ENCODE measurements at regions not wholly inside any gene's neighbourhood (a gene's known extent, or its start where the extent isn't known, plus 50 kb on each side); places are given as distances from the start of the nearest gene placed in this dataset.

DNA sequence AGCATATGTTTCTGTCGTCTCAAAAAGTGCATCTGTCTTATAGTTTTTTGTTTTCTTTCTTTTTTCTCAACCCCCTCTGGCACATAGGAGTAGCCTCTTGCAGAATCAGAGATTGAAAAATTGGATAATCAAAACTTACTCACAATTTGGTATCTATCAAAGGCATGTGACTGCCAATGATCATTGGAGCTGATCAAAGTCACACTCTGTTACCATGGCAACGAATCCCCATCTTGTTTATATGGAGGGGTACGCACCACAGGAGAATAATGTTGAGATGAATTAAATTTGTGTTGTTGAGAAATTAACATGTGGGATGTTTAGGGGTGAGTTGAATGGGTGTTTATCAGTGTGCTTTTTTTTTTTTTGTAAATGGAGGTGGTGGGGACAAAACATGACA, 458.3 kb upstream of the FANCL start:
- no peak for FAIRE-seq
- Histone ChIP-seq H4K5ac (ENCODE audit: insufficient read length, low read depth, low read length) (no peak overlapping the region), H3K27ac (ENCODE audit: low read depth, low read length) (no peak overlapping the region), H3K36me3 (ENCODE audit: control insufficient read depth in 2 of 4, insufficient read depth in 4 of 4, low read length in 3 of 4) (no peaks in the 10 kb centered on the region), H3K79me2 (ENCODE audit: control insufficient read depth in 1 of 2, insufficient read depth in 2 of 2, low read length in 2 of 2) (no peaks in the 10 kb centered on the region), H3K9ac (replicated peaks in 1 of 4; ENCODE audit: extremely low read depth in 1 of 4, low read depth in 3 of 4, low read length in 3 of 4) (no peak overlapping the region), H3K4me2 (ENCODE audit: insufficient read depth in 1 of 2, low read depth in 2 of 2, low read length in 2 of 2) (no peak overlapping the region), H3K23ac (ENCODE audit: insufficient read length) (no peak overlapping the region), H3K4me3 (ENCODE audit: extremely low read depth in 1 of 4, insufficient read depth in 2 of 4, low read depth in 3 of 4, low read length in 4 of 4) (no peak overlapping the region), H4K8ac (ENCODE audit: extremely low read depth, insufficient read depth, low read length) (no peak overlapping the region), H4K91ac (replicated peaks; ENCODE audit: insufficient read length, low read length) (no peak overlapping the region), H3K9me3 (ENCODE audit: insufficient read depth in 2 of 2, low read depth in 1 of 2, low read length in 1 of 2) (no peaks in the 10 kb centered on the region), H2BK5ac (ENCODE audit: low read depth, low read length) (no peak overlapping the region), H3K4me1 (replicated peaks in 1 of 4; ENCODE audit: control insufficient read depth in 3 of 4, insufficient read depth in 4 of 4, low read length in 3 of 4) (peaks cover 0 to 4% (median 0%) of the 10 kb centered on the region in 4 experiments; a peak in 1 of 7 replicates), H2BK120ac (replicated peaks; ENCODE audit: low read depth, low read length) (no peak overlapping the region), H4K20me1 (replicated peaks in 1 of 2; ENCODE audit: control insufficient read depth in 1 of 2, insufficient read depth in 2 of 2, low read length in 2 of 2) (no peaks in the 10 kb centered on the region), H2BK12ac (ENCODE audit: low read depth, low read length) (no peak overlapping the region), H3K27me3 (replicated peaks in 1 of 4; ENCODE audit: control insufficient read depth in 3 of 4, extremely low read depth in 1 of 4, insufficient read depth in 3 of 4, low read length in 3 of 4) (no peaks in the 10 kb centered on the region), H3K4ac (replicated peaks; ENCODE audit: insufficient read length, low read depth, low read length) (no peak overlapping the region), H3K79me1 (ENCODE audit: low read depth, low read length) (no peaks in the 10 kb centered on the region), H2BK15ac (ENCODE audit: low read length) (no peak overlapping the region), H2BK20ac (ENCODE audit: low read length) (no peak overlapping the region), H3K23me2 (ENCODE audit: low read depth, low read length) (peaks cover 2% of the 10 kb centered on the region; the same call in 1 of the 2 replicates), H2AFZ (ENCODE audit: low read length) (no peak overlapping the region), H2AK5ac (ENCODE audit: low read depth, low read length) (no peak overlapping the region), H3K56ac (replicated peaks; ENCODE audit: insufficient read length, low read depth, low read length) (no peak overlapping the region), H3K14ac (ENCODE audit: insufficient read length) (no peak overlapping the region), H3K18ac (ENCODE audit: extremely low read depth, low read length) (no peak overlapping the region)
- ChIA-PET CTCF (ENCODE audit: partially characterized antibody) (interaction anchor here (1.2 to 1.7 kb wide), 2 partner anchors 9 to 10 kb away, joined by 4 to 9 read pairs; no protein-coding TSS in a partner anchor), POLR2A (ENCODE audit: partially characterized antibody) (no interaction called here)
- DNase-seq (ENCODE audit: low read depth in 1 of 2, low spot score in 2 of 2) = no peak
- TF ChIP-seq RNF2 (IDR thresholded peaks at IDR 0.05; ENCODE audit: borderline replicate concordance, low read depth, low read length, missing control alignments, poor library complexity, severe bottlenecking) = no peak
- TF ChIP-seq HDAC2 (IDR thresholded peaks at IDR 0.05; ENCODE audit: borderline replicate concordance in 1 of 2, low read depth in 2 of 2, low read length in 2 of 2) = no peak
- no peak for TF ChIP-seq YY1 (IDR thresholded peaks at IDR 0.05; ENCODE audit: low read depth, low read length)
- no peak for TF ChIP-seq KDM4A (IDR thresholded peaks at IDR 0.05; ENCODE audit: low read depth, low read length, severe bottlenecking)
- no peak for TF ChIP-seq CBX8 (IDR thresholded peaks at IDR 0.05; ENCODE audit: borderline replicate concordance, low read depth, low read length)
- 84% methylated on average over 3 of the region's 3 CpGs; no CpG with 5 or more reads in 1 of the 2 experiments for WGBS, 2 experiments (ENCODE audit: extremely low coverage in 1 of 2, insufficient coverage in 1 of 2, insufficient read length in 1 of 2, insufficient replicate concordance in 2 of 2, low coverage in 1 of 2, low lambda C conversion rate in 2 of 2, missing lambda C conversion rate in 1 of 2)
